ENCODE measurements at regions not wholly inside any gene's neighbourhood (a gene's known extent, or its start where the extent isn't known, plus 50 kb on each side); places are given as distances from the start of the nearest gene placed in this dataset.

GRCh38 chr9:29965834-29966233, 2392.6 kb upstream of the C9orf72 start:
- Histone ChIP-seq H3K4me1 (ENCODE audit: control insufficient read depth, insufficient read depth, low read length) (no peaks in the 10 kb centered on the region), H3K27ac (ENCODE audit: extremely low read depth, low read depth, low read length) (no peak overlapping the region), H3K36me3 (ENCODE audit: control insufficient read depth in 2 of 2, insufficient read depth in 1 of 2, low read length in 2 of 2) (no peaks in the 10 kb centered on the region), H3K4me3 (ENCODE audit: low read depth, low read length) (no peak overlapping the region), H3K9me3 (ENCODE audit: control insufficient read depth, insufficient read depth, low read depth, low read length) (no peaks in the 10 kb centered on the region)
- POLR2A ChIA-PET: no interaction called here
- CTCF ChIA-PET: no interaction called here
- no peak for TF ChIP-seq ZBTB21 (tag by site-specific recombination; IDR thresholded peaks at IDR 0.05)
- no peak for TF ChIP-seq ELK4 (IDR thresholded peaks at IDR 0.05; ENCODE audit: borderline replicate concordance, low read depth, low read length)
- TF ChIP-seq KLF9 (tag by site-specific recombination; IDR thresholded peaks at IDR 0.05; ENCODE audit: low read depth): no peak
- TF ChIP-seq PRDM4 (tag by site-specific recombination; IDR thresholded peaks at IDR 0.05): no peak
- no peak for TF ChIP-seq ZXDB (tag by site-specific recombination; IDR thresholded peaks at IDR 0.05)
- no peak for TF ChIP-seq ZNF501 (tag by site-specific recombination; IDR thresholded peaks at IDR 0.05)
- TF ChIP-seq ZFP41 (tag by site-specific recombination; IDR thresholded peaks at IDR 0.05; ENCODE audit: borderline replicate concordance): no peak
- no peak for TF ChIP-seq ZBTB48 (tag by site-specific recombination; IDR thresholded peaks at IDR 0.05)
- no peak for TF ChIP-seq YY2 (tag by site-specific recombination; IDR thresholded peaks at IDR 0.05)
- TF ChIP-seq ZNF677 (tag by site-specific recombination; IDR thresholded peaks at IDR 0.05): no peak
- no peak for TF ChIP-seq ZNF777 (tag by site-specific recombination; IDR thresholded peaks at IDR 0.05; ENCODE audit: borderline replicate concordance)
- TF ChIP-seq ZNF639 (tag by site-specific recombination; IDR thresholded peaks at IDR 0.05): no peak
- no peak for TF ChIP-seq ZNF266 (tag by site-specific recombination; IDR thresholded peaks at IDR 0.05; ENCODE audit: low read depth)
- TF ChIP-seq ZNF140 (tag by site-specific recombination; IDR thresholded peaks at IDR 0.05): no peak
- TF ChIP-seq ZNF544 (tag by site-specific recombination; IDR thresholded peaks at IDR 0.05): no peak

- Histone ChIP-seq H3K9me3 (ENCODE audit: control insufficient read depth, insufficient read depth, low read depth, low read length) (no peaks in the 10 kb centered on the region), H3K4me1 (ENCODE audit: control insufficient read depth, insufficient read depth, low read length) (no peaks in the 10 kb centered on the region), H3K27ac (ENCODE audit: extremely low read depth, low read depth, low read length) (no peak overlapping the region), H3K4me3 (ENCODE audit: low read depth, low read length) (no peak overlapping the region), H3K36me3 (ENCODE audit: control insufficient read depth in 2 of 2, insufficient read depth in 1 of 2, low read length in 2 of 2) (no peaks in the 10 kb centered on the region)
- POLR2A ChIA-PET: no interaction called here
- CTCF ChIA-PET: no interaction called here
- no peak for TF ChIP-seq ZNF155 (tag by site-specific recombination; IDR thresholded peaks at IDR 0.05)
- no peak for TF ChIP-seq KLF9 (tag by site-specific recombination; IDR thresholded peaks at IDR 0.05; ENCODE audit: low read depth)
- TF ChIP-seq AEBP2 (tag by site-specific recombination; IDR thresholded peaks at IDR 0.05; ENCODE audit: borderline replicate concordance): no peak
- no peak for TF ChIP-seq ZNF280D (tag by site-specific recombination; IDR thresholded peaks at IDR 0.05)
- no peak for TF ChIP-seq PRDM6 (tag by site-specific recombination; IDR thresholded peaks at IDR 0.05)
- no peak for TF ChIP-seq ZNF311 (tag by site-specific recombination; IDR thresholded peaks at IDR 0.05; ENCODE audit: borderline replicate concordance)
- no peak for TF ChIP-seq ZBTB8A (tag by site-specific recombination; IDR thresholded peaks at IDR 0.05)
- no peak for TF ChIP-seq ZNF350 (tag by site-specific recombination; IDR thresholded peaks at IDR 0.05)
- no peak for TF ChIP-seq ZNF837 (tag by site-specific recombination; IDR thresholded peaks at IDR 0.05)
- no peak for TF ChIP-seq ZNF2 (tag by site-specific recombination; IDR thresholded peaks at IDR 0.05)
Observed at GRCh38 chr9:29966247-29966646, 2393.0 kb upstream of the C9orf72 start.

All from HEK293 (cell line).